Muscle of arm (tissue), 1 donor: ENCODE measurements at regions not wholly inside any gene's neighbourhood (a gene's known extent, or its start where the extent isn't known, plus 50 kb on each side); places are given as distances from the start of the nearest gene placed in this dataset.
"Not testable (repeated sequence)": the region's sequence is repeated elsewhere in the genome, so short reads cannot be mapped to it uniquely, and the experiment has no call there.

Source experiments
- DNase-seq: peaks from one replicate; pipeline ENCODE4 v3.0.0-alpha.2; 2013

DNA sequence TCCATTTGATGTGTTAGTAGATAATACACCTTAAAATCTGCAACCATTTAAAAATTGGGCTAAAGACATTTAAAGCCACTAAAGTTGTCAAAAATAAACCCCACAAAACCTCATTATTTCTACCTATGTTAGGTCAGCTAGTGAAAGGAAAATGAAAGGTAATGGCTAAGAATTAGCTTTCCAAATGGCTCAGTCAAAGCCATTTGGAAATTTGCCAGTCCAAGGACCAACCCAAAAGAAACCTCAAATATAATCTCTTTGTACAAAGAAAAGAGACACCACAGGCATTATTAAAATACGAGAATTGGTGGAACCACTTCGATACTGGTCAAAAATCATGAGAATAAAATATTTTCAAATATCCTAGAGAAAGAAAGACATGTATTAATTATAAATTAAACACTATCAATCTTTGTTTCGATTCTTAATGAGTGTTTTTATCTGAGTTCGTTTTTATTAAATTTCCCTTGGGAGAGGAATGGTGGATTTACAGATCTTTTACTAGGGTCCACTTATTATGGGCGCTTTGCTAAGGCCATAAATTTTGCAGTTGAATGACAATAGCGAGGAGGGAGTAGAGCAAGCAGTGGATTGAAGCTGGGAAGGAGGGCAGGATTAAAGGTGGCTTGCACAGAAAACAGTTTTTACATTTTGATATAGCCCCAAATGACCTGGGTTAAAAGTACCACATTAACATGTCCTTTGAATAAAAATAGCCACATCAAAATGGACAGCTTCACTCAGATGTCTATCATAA is 116.8 kb upstream of the SHB start:
- DNase-seq = no peak

DNA sequence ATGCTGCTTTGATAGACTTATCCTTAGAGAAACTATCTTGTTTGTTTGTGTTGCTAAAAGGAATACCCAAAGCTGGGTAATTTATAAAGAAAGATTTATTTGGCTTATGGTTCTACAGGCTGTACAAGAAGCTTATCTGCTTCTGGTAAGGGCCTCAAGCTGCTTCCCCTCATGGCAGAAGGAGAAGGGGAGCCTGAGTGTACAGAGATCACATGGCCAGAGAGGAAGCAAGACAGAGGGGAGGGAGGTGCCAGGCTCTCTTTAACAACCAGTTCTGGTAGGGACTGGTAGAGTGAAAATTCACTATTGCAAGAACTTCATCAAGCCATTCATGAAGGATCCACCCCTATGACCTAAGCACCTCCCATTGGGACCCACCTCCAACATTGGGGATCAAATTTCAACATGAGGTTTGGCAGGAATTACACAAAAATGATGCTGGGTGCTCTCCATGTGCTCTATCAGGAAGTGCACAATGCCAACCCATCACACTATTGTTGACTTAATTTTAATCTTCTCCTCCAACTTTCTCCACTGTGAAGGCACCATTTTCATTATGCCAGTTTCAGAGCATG is 115.1 kb upstream of the SHB start:
- DNase-seq = no peak

DNA sequence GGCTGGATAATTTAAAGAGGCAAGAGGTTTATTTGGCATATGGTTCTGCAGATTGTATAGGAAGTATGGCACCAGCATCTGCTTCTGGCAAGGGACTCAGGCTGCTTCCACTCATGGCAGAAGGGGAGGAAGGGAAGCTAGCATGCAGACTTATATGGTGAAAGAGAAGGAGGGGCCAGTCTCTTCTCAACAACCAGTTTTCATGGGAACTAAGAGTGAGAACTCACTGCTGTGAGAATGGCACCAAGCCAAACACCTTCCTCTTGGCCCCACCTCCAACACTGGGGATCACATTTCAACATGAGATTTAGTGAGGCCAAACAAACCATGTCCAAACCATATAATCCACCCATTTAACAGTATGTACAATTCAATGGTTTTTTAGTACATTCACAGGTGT is 113.3 kb upstream of the SHB start:
- no peak for DNase-seq

DNA sequence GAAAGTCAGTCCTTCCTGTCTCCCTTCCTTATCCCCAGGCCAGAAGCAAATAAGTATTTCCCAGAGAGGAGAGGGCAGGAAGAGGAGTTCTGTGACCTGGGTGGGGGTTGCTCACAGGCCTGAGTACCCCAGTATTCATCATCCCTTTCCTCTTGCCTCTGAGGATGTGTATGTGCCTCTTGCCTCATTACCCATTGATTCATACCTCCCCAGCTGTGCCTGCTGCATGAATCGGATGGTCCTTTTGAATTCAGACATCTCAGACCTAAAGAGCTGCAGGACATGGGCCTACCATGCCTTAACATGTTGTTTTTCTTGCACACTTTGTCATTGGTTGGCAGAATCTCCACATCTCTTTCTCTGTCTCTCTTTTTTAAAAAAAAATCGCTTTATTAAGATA is 112.8 kb upstream of the SHB start:
- no peak for DNase-seq

DNA sequence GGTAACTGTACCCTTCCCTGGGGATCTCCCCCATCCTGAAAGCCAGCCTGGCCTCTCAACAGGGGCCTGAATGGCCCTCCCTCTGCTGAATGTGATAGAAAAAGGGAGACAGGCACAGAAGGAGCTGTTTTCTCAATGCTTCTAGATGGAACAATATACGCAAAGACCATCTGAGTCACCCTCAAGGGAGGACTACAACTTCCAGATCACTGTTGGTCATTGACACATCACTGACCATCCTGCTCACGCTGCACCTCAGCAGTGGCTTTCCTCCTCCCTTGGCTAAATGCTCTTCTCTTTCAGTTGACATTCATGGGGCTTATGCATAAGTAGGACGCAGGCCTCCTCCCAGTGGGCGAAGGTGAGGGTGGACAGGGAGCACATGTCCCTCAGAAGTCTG is 112.2 kb upstream of the SHB start:
- no peak for DNase-seq

DNA sequence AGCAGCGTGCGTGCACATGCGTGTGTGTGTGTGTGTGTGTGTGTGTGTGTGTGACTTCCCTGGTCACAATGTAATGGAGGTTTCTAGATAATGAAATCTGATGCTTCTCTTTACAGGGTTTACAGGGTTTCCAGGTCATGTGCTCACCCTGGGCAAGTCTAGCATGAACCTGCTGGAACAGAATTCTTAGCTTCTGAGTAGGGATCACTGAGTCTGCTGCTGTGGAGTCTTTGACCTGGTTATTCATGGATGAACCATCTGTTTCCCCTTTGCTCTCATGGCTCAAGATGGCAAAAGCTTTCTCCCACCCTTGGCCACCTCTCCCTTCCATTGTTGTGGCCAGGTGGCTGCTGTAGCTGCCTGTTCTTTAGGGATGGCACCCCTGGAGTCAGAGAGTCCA is 111.6 kb upstream of the SHB start:
- no peak for DNase-seq

DNA sequence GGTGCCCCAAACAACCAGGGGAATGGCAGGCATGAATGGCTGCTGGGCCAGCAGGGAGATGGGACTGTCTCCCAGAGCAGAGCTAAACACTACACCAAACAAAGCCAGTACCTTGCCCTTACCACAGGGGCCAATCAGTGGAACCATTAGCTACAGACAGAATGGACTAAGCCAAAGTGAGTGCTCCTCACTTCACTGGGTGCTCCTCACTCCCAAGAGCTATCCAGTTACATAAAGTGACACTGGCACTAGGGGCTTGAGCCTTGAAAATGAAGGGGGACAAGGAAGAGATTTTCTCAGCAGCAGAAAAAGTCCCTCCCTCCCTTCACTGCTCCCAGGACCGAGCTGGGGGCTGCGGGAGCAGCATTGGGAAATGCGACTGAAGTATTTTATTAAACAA is 110.9 kb upstream of the SHB start:
- DNase-seq = no peak

DNA sequence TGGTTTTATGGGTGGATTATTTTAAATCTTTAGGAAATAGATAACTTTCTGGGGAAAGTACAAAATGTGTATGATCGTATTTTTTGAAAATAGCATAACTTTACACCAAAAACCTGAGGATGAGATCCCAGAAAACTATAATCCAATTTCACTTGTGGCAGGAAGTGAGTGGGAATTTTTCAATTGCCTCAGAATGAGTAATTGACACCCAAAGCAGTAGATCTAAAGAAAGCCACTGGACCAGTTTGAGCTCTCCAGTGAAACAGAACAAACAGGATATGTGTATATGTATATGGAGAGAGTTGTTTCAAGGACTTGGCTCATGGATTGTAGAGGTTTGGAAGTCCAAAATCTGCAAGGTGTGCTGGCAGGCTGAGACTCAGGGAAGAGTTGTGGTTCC is 109.2 kb upstream of the SHB start:
- no peak for DNase-seq

DNA sequence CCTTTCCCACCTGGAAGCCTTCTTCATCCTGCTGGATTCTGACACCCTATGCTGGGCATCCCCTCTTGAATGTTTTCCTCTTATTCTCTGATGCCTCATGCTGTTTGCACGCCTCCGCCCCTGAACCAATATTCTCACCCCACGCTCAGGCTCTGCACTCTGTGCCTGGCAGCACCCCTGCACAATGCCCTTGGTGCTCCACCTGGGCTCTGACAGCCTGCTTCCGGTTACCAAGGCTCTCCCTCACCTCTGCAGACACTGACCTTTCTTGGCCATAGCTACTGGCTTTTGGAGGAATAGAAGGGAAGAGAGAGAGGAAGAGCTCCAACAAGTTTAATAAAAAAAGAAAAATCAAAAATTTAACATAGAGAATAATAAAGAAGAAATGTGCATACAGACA is 108.7 kb upstream of the SHB start:
- no peak for DNase-seq

DNA sequence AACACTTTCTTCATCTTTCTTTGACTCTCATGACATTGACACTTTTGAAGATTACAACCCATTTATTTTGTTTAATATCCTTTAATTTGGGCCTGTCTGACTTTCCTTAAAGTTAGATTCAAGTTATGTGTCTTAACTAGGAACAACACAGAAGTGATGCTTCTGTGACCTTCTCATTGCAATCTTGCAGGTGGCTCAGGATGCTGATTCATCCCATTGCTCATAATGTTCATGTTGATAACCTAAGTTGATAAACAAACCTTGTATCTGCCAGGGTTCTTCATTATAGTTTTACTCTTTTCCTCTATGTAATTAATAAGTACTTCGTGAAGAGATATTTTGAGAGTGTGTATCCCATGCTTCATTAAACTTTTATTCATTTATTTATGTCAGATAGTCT is 107.2 kb upstream of the SHB start:
- no peak for DNase-seq

DNA sequence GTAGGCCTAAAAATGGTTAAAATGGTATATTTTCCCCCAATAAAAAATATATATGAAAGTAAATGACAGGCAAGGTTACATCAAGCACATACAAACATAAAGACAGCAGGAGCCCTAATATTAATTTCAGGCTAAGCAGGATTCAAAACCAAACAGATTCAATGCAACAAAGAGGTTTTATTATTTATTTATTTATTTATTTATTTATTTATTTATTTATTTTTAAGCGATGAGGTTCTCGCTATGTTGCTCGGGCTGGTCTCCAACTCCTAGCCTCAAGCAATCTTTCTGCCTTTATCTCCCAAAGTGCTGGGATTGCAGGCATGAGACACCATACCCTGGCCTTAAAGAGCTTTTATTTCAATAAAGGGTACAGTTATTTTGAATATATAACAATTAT is 106.4 kb upstream of the SHB start:
- no peak for DNase-seq

DNA sequence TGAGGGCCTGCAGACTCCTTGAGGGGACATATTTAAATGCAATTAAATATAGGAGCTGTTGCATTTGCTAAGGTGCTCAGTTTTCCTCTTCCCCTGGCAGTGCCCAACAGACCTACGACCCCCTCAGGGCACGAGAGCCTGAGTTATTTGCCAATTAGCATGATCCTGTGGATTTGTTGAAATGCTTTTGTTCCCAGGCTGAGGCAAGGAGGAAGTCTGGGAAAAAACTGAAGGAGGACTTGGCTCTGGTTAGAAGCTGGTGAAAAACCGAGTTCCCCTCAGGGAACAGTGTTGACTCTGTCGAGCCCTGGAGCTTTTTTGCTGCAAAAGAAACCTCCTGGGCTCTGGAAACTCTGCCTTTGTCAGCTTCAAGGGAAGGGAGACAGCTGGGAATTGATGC is 103.6 kb upstream of the SHB start:
- DNase-seq = no peak

DNA sequence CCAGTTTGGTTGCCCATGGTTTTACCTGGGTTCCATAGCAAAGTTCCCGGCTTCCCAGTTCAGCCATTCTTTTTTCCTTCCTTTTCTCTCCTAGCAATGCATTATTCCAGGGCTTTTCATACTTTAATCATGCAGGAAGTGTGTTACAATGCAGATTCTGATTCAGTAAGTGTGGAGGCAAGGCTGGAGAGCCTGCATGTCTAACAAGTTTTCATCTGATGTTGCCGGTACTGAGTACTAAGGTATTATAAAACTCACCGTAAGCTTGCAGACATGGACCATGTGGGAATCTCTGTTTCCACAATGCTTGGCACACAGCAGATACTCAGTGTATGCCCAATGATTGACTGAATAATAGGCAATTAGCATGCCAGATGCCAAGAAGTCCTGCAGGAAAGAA is 102.9 kb upstream of the SHB start:
- no peak for DNase-seq

DNA sequence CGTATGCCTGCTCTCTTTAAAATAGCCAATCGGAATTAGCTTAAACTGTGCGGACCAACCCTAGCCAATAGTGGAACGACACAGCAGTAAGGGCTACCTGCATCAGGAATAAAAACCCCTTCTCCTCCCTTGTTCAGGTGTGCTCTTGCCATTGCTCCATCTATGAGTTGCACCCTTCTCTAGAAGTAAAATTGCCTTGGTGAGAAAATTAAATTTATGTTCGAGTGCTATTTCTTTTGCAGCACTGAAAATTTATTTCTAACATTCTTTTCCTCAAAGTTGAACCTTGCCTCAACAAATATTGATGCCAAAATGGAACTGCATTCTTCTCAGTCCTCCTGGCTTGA is 102.5 kb upstream of the SHB start:
- DNase-seq = no peak

DNA sequence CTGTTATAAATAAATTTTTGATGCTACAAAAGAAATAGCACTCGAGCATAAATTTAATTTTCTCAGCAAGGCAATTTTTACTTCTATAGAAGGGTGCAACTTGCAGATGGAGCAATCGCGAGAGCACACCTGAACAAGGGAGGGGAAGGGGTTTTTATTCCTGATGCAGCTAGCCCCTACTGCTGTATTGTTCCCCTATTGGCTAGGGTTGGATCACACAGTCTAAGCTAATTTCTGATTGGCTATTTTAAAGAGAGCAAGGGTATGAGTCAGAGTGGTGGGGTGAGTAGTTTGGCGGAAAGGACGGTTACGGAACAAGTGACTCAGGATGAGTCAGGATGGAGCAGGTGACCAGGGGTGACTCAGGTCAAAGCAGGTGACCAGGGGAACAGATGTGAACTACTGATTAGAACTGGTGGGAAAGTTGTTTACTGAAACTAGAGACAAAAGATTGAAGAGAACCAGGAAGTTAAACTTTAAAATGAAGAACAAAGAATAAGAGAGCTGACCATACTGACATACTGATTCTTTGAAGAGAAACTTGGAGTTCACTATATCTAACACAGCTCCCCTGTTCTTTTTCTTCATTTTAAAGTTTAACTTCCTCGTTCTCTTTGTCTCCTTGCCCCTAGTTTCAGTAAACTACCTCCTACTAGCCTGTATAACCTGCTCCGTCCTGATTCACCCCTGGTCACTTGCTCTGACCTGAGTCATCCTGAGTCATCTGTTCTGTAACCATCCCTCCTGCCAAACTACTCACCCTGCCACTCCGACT is 101.9 kb upstream of the SHB start:
- not testable (repeated sequence) for DNase-seq

DNA sequence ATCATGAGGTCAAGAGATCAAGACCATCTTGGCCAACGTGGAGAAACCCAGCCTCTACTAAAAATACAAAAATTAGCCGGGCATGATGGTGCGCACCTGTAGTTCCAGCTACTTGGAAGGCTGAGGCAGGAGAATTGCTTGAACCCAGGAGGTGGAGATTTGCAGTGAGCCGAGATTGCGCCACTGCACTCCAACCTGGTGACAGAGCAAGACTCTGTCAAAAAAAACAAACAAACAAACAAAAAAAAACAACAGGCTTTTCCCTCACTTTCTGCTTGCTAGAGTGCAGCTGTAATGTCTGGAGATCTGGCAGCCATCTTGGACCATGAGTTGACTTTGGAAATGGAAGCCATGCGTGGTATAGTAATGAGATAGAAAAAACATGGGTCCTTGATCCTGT is 101.1 kb upstream of the SHB start:
- not testable (repeated sequence) for DNase-seq

DNA sequence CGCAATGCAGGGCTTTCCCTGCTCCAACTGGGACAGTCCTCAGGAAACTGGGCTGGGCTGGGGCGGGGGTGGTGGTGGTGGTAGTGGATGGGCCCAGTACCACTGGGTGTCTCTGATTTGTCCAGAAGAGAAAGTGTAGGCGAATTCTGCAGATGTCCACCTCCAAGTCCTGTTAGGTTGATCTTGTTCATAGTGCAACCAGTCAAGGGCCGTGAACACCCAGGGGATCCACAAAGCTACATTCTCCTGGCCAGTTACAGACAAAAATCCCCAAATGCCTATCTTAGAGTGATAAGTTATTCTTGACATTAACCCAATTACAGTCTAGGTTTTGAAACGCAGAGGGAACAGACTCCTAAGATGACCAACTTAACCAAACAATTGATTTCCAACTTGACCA is 97.5 kb upstream of the SHB start:
- DNase-seq = no peak

DNA sequence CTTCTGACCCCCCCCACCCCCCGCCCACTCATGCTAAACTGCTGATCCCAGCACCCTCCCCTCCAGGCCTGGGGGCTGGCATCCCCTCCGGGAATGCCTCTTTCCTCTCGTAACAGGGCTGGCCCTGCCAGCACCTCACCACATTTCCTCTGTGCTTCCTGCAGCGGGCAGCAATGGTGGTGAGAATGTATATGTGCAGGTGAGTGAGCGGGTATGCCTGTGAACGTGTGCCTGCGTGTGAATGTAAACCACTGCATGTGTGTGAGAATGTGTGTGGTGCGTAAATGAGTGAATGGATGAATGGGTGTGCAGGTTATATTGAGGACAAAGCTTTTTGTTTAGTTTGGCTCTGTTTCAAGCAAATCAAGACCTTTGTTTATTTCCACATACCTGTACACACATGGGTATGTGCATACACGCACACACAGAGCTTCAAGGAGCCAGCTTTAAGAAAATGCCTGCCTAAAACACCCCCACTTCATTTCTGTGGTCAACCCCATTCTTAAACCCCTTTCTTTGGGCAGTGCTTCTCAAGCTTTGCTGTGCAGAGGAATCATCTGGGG is 95.7 kb upstream of the SHB start:
- DNase-seq = no peak

DNA sequence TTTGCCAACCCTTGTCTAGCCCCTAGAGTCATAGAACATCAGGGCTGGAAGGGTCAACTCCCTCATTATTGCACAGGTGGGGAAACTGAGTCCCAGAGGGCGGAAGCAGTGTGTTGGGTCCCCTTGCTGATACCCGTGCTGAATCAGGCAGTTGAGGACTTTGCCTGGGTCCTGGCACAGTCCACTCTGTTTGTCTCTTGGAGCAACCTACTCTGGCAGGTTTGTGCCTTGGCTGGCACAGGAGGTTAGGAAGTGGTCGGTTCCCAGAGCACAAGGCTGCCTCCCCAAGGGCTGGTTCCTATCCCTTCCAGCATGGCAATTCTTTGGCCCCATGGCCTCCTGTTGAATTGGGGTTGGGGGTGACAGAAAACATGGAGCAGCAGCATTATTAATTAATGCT is 94.5 kb upstream of the SHB start:
- no peak for DNase-seq

DNA sequence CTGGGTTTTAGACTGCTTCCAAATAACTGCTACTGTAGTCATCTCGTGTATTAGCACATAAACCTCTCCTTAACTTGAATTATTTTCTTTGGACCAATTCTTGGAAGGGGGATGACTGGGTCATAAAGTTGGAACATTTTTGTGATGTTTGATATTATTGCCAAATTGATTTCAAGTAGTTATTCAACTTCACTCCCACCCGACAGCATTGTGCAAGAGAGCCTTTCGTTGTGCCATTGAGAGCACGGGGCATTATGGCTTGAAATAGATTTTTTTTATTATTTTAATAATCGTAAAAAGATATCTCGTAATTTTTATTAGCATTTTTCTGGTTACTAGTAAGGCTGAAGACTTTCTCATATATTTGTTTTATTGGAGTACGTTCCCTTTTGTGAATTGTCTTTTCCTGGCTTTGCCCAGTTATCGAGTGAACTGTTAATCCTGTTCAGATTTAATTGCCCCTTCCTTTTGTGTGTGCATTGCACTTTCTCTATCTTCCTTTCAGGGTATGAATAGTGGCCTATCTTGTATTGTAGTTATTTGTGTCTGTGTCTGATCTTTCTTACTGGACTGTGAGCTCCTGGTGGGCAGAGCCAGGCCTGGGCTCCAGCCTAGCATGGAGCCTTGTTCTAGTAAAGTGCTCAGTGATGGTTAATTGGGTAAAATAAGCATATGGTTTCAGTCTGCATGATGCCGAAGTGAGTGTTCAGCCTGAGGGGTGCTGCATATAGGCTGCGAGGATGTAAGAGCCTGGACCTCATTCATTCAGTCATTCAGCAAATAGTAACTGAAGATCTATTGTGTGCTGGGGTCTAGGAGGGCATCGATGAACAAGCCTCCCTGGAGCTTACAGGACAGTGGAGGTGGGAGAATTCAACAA is 93.5 kb upstream of the SHB start:
- no peak for DNase-seq

DNA sequence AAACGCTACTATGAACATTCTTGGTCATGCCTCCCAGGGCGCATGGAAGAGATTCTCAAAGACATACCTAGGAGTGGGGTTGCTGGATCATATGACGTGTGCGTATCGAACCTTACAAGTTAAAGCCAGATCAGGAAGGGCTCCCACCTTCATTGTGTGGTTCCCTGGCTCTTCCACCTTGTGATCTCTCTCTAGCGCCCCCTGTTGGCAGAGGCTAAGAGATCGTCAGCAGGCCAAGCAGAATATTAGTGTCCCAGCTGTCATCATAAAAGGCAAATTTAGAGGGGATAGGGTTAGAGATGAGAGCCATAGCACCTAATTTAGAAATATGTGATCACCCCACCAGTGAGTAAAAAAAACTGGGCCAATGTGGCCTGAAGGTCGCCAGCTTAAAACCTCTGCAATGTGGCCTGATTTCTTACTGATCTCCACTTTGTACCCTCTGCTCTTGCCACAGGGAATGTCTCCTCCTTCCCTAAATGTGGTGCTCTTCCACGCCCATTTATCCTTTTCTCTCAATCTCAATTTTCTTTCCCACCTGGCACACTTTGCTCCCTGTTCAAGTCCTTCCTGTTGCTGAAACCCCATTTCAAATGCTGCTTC is 91.7 kb upstream of the SHB start:
- DNase-seq = peak; percentile 37

DNA sequence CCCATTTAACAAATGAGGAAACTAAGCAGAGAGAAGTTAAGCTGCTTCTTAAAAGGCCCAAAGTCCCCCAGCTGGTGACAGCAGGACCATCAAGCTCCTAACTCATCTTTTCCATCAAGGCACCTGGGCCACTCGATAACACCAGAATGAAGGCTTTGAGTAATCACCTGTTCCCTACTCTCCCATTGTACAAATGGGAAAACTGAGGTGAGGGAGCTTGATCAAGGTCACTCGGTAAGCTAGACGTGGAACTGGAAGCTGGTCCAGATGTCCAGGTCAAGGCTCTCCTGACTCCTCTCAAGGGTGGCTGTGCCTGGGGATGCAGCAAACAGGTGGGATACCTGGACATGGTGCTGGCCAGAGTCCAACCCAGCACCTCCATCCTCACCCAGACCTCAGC is 90.6 kb upstream of the SHB start:
- no peak for DNase-seq
